ENCODE measurements at regions not wholly inside any gene's neighbourhood (a gene's known extent, or its start where the extent isn't known, plus 50 kb on each side); places are given as distances from the start of the nearest gene placed in this dataset.

- Histone ChIP-seq H3K27ac (no peak overlapping the region), H3K36me3 (no peaks in the 10 kb centered on the region), H3K27me3 (replicated peaks in 1 of 7) (no peaks in the 10 kb centered on the region), H3K4me3 (no peak overlapping the region), H3K4me1 (peaks cover 9 to 11% (median 11%) of the 10 kb centered on the region in 6 donors), H3K9me3 (no peaks in the 10 kb centered on the region)
- TF ChIP-seq CTCF (IDR thresholded peaks at IDR 0.05 in 8 of 11, conservative IDR thresholded peaks at IDR 0.05 in 3 of 11) (no peak), POLR2A (IDR thresholded peaks at IDR 0.05) (no peak), POLR2AphosphoS5 (IDR thresholded peaks at IDR 0.05) (no peak)
- intact Hi-C loops (cut with DNase I; ENCODE audit: low total_unique reads), result no loop called here
- WGBS, 5 donors, result 78 to 95% (median 82%) methylated on average over 2 of the region's 2 CpGs
- DNase-seq, result no peak
Observed at GRCh38 chr6:6851949-6852261, 255.9 kb upstream of the RREB1 start.

GRCh38 chr6:6856538-6857523 is 250.9 kb upstream of the RREB1 start:
- Histone ChIP-seq H3K36me3 (no peaks in the 10 kb centered on the region), H3K27me3 (replicated peaks in 1 of 7) (no peaks in the 10 kb centered on the region), H3K9me3 (no peaks in the 10 kb centered on the region), H3K4me1 (peaks cover 12 to 38% (median 34%) of the 10 kb centered on the region in 6 donors), H3K4me3 (peak overlapping the region in 1 of 8 donors; percentile 45), H3K27ac (peak overlapping the region in 5 of 8 donors; percentile 23 to 66 (median 41))
- WGBS, 5 donors, result 23 to 38% (median 30%) methylated on average over 23 of the region's 23 CpGs
- DNase-seq, result peak; percentile 78
- TF ChIP-seq POLR2A (IDR thresholded peaks at IDR 0.05), result no peak
- TF ChIP-seq POLR2AphosphoS5 (IDR thresholded peaks at IDR 0.05), result peak; percentile 22 to 56 (median 52)
- intact Hi-C loops (cut with DNase I; ENCODE audit: low total_unique reads), result no loop called here

GRCh38 chr6:6857528-6857927 is 250.2 kb upstream of the RREB1 start:
- TF ChIP-seq CTCF (IDR thresholded peaks at IDR 0.05 in 8 of 11, conservative IDR thresholded peaks at IDR 0.05 in 3 of 11) (no peak), POLR2A (IDR thresholded peaks at IDR 0.05) (no peak)
- H3K4me1 ChIP-seq, result peaks cover 12 to 38% (median 34%) of the 10 kb centered on the region in 6 donors
- 89 to 99% (median 91%) methylated on average over 5 of the region's 5 CpGs for WGBS, 5 donors
- peak overlapping the region in 1 of 8 donors; percentile 45 for H3K4me3 ChIP-seq
- no peaks in the 10 kb centered on the region for H3K9me3 ChIP-seq
- no peak for DNase-seq
- no peaks in the 10 kb centered on the region for H3K36me3 ChIP-seq
- no peaks in the 10 kb centered on the region for H3K27me3 ChIP-seq (replicated peaks in 1 of 7)
- H3K27ac ChIP-seq, result peak overlapping the region in 4 of 8 donors; percentile 23 to 66 (median 50)
- intact Hi-C loops (cut with DNase I; ENCODE audit: low total_unique reads), result no loop called here

GRCh38 chr6:6858533-6858982 is 249.2 kb upstream of the RREB1 start:
- no peak for TF ChIP-seq CTCF (IDR thresholded peaks at IDR 0.05 in 8 of 11, conservative IDR thresholded peaks at IDR 0.05 in 3 of 11)

More at GRCh38 chr6:6858533-6858982, 249.2 kb upstream of the RREB1 start:
- Histone ChIP-seq H3K4me1 (peaks cover 12 to 38% (median 34%) of the 10 kb centered on the region in 6 donors), H3K9me3 (no peaks in the 10 kb centered on the region), H3K27ac (peak overlapping the region in 5 of 8 donors; percentile 9 to 66 (median 46)), H3K36me3 (no peaks in the 10 kb centered on the region), H3K4me3 (no peak overlapping the region), H3K27me3 (replicated peaks in 1 of 7) (no peaks in the 10 kb centered on the region)
- 44 to 62% (median 55%) methylated on average over 12 of the region's 12 CpGs for WGBS, 5 donors
- no peak for DNase-seq
- intact Hi-C loops (cut with DNase I; ENCODE audit: low total_unique reads), result no loop called here
